ENCODE measurements at regions not wholly inside any gene's neighbourhood (a gene's known extent, or its start where the extent isn't known, plus 50 kb on each side); places are given as distances from the start of the nearest gene placed in this dataset.

DNA sequence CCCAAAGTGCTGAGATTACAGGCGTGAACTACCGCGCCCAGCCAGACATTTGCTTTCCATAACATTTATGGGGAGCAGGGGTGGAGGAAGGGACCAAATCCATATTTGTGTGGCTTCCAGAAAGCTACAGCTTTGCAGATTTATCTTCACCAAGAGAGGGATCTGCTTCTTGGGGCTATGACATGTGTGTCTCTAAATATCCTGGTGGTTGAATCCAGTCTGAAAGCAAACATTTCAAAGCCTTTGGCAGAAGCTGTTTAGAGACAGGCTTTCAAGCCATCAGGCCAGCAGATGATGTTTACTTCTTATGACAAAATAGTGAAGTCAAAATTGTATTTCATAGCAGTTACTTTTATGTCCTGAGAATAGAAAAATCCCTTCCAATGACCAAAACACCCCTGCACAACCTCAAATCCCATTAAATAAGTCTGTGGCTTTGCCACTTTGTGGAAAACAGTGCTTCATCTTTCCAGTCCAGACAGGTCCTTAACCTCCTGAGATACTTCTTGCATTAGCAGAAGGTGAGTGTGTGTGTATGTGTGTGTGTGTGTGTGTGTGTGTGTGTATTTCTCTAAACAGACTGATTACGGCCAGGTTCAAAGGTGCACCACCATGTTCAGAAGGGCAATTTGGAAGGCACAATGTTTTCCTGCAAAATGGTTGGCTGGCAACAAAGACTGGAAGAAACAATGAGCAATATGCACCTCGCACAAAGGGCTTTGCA lies 191.4 kb upstream of the LRIG1 start:
- TF ChIP-seq, protein P1, sequence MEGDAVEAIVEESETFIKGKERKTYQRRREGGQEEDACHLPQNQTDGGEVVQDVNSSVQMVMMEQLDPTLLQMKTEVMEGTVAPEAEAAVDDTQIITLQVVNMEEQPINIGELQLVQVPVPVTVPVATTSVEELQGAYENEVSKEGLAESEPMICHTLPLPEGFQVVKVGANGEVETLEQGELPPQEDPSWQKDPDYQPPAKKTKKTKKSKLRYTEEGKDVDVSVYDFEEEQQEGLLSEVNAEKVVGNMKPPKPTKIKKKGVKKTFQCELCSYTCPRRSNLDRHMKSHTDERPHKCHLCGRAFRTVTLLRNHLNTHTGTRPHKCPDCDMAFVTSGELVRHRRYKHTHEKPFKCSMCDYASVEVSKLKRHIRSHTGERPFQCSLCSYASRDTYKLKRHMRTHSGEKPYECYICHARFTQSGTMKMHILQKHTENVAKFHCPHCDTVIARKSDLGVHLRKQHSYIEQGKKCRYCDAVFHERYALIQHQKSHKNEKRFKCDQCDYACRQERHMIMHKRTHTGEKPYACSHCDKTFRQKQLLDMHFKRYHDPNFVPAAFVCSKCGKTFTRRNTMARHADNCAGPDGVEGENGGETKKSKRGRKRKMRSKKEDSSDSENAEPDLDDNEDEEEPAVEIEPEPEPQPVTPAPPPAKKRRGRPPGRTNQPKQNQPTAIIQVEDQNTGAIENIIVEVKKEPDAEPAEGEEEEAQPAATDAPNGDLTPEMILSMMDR (IDR thresholded peaks at IDR 0.05), result no peak
- TF ChIP-seq POLR2A (IDR thresholded peaks at IDR 0.05) (no peak), EP300 (IDR thresholded peaks at IDR 0.05) (no peak)

All from ovary (tissue), 3 donors.